PC-9 (cell line): ENCODE measurements at regions not wholly inside any gene's neighbourhood (a gene's known extent, or its start where the extent isn't known, plus 50 kb on each side); places are given as distances from the start of the nearest gene placed in this dataset.

Experiments
- CTCF ChIP-seq: fragments of 200-600 bp; sonication (generic); conservative IDR thresholded peaks from 2 replicates; pipeline ENCODE4 v1.6.1; 2017; ENCODE audit warnings: mixed run types, antibody characterized with exemption, mild to moderate bottlenecking, moderate library complexity
- EZH2 ChIP-seq: fragments of 200-600 bp; sonication (generic); IDR thresholded peaks from 2 replicates; pipeline ENCODE4 v1.8.0; 2017; ENCODE audit warnings: antibody characterized with exemption, low read depth

GRCh38 chr6:71558974-71559373 is 270.4 kb downstream of the OGFRL1 start:
- TF ChIP-seq CTCF (no peak), EZH2 (no peak)
